Adrenal gland (tissue), 5 donors: ENCODE measurements at regions not wholly inside any gene's neighbourhood (a gene's known extent, or its start where the extent isn't known, plus 50 kb on each side); places are given as distances from the start of the nearest gene placed in this dataset.

ENCODE experiments used
- POLR2A ChIP-seq, 2 donors: fragments of 450-650 bp; IDR thresholded peaks; one replicate each; pipeline ENCODE4 v1.6.1; 2017; ENCODE audit warnings: antibody characterized with exemption in 2 of 2, mild to moderate bottlenecking in 2 of 2, moderate library complexity in 1 of 2
- TF ChIP-seq, protein P1 (sequence below), 6 experiments: fragments of 450-650 bp in 4 of 6; fragments of 200-600 bp in 2 of 6; sonication (generic) in 1 of 6; IDR thresholded peaks; 1 replicate in 5 of 6; 2 replicates in 1 of 6; pipeline versions ENCODE4 v1.5.1 to v1.8.0; 2016 to 2021; ENCODE audit warnings: antibody characterized with exemption in 6 of 6, mild to moderate bottlenecking in 2 of 6, moderate library complexity in 1 of 6
- donor health status: DM: no; HTN: no; CAD: no.

- no peak for TF ChIP-seq POLR2A (IDR thresholded peaks at IDR 0.05)
- TF ChIP-seq, protein P1, sequence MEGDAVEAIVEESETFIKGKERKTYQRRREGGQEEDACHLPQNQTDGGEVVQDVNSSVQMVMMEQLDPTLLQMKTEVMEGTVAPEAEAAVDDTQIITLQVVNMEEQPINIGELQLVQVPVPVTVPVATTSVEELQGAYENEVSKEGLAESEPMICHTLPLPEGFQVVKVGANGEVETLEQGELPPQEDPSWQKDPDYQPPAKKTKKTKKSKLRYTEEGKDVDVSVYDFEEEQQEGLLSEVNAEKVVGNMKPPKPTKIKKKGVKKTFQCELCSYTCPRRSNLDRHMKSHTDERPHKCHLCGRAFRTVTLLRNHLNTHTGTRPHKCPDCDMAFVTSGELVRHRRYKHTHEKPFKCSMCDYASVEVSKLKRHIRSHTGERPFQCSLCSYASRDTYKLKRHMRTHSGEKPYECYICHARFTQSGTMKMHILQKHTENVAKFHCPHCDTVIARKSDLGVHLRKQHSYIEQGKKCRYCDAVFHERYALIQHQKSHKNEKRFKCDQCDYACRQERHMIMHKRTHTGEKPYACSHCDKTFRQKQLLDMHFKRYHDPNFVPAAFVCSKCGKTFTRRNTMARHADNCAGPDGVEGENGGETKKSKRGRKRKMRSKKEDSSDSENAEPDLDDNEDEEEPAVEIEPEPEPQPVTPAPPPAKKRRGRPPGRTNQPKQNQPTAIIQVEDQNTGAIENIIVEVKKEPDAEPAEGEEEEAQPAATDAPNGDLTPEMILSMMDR (IDR thresholded peaks at IDR 0.05) = no peak
Observed at GRCh38 chrX:19195243-19195610, 73.0 kb upstream of the ADGRG2 start.
